ENCODE measurements at regions not wholly inside any gene's neighbourhood (a gene's known extent, or its start where the extent isn't known, plus 50 kb on each side); places are given as distances from the start of the nearest gene placed in this dataset.
"Not testable (repeated sequence)": the region's sequence is repeated elsewhere in the genome, so short reads cannot be mapped to it uniquely, and the experiment has no call there.

DNA sequence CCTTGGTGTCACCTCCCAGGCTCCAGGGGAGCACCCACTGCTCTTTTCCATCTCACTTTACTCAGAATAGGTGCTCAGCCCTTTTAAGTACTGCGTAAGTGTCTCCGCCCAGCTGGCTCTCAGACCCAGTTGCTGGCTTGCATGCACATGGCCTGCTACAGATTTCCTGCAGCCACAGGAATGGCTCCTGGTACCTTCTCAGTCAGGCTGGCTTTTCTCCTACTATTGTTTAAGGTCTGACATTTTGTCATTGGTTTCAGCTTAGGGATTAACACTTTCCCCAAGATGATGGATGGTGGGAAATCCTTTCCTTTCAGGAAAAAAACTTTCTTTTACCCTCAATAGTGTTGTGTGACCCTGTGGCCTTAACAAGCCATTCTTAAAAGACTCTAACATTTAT, 1652.3 kb upstream of the WWC1 start:
- TF ChIP-seq, protein P1, sequence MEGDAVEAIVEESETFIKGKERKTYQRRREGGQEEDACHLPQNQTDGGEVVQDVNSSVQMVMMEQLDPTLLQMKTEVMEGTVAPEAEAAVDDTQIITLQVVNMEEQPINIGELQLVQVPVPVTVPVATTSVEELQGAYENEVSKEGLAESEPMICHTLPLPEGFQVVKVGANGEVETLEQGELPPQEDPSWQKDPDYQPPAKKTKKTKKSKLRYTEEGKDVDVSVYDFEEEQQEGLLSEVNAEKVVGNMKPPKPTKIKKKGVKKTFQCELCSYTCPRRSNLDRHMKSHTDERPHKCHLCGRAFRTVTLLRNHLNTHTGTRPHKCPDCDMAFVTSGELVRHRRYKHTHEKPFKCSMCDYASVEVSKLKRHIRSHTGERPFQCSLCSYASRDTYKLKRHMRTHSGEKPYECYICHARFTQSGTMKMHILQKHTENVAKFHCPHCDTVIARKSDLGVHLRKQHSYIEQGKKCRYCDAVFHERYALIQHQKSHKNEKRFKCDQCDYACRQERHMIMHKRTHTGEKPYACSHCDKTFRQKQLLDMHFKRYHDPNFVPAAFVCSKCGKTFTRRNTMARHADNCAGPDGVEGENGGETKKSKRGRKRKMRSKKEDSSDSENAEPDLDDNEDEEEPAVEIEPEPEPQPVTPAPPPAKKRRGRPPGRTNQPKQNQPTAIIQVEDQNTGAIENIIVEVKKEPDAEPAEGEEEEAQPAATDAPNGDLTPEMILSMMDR (IDR thresholded peaks at IDR 0.05), result no peak
- TF ChIP-seq POLR2A (IDR thresholded peaks at IDR 0.05), result no peak
- H3K4me3 ChIP-seq, result no peak overlapping the region
- no peak for ATAC-seq
- no peaks in the 10 kb centered on the region for H3K9me3 ChIP-seq
- no peaks in the 10 kb centered on the region for H3K27me3 ChIP-seq
- 85 to 93% methylated on average over 2 of the region's 2 CpGs for WGBS, 2 donors
- DNase-seq, result no peak
- no peak overlapping the region for H3K27ac ChIP-seq
- no peaks in the 10 kb centered on the region for H3K4me1 ChIP-seq
- intact Hi-C loops (cut with DNase I), result no loop called here
- no peaks in the 10 kb centered on the region for H3K36me3 ChIP-seq (replicated peaks in 1 of 2; ENCODE audit: insufficient read depth in 1 of 2, low read depth in 2 of 2)

DNA sequence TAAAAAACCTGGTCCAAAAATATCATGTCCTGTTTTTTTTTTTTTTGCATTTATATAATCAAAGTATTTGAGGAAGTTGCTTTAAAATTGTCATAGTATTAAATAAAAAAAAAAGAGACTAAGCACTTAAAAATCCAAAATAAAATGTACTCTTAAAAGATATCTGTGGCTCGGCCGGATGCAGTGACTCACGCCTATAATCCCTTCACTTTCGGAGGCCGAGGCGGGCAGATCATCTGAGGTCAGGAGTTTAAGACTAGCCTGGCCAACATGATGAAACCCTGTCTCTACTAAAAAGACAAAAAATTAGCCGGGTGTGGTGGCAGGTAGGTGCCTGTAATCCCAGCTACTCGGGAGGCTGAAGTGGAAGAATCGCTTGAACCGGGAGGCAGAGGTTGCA, 1651.3 kb upstream of the WWC1 start:
- DNase-seq; H3K27me3 ChIP-seq; ATAC-seq; H3K27ac ChIP-seq; H3K4me3 ChIP-seq; intact Hi-C loops (cut with DNase I); H3K36me3 ChIP-seq (replicated peaks in 1 of 2; ENCODE audit: insufficient read depth in 1 of 2, low read depth in 2 of 2); H3K4me1 ChIP-seq; H3K9me3 ChIP-seq: not testable (repeated sequence)
- 74 to 76% methylated on average over 10 of the region's 10 CpGs for WGBS, 2 donors

DNA sequence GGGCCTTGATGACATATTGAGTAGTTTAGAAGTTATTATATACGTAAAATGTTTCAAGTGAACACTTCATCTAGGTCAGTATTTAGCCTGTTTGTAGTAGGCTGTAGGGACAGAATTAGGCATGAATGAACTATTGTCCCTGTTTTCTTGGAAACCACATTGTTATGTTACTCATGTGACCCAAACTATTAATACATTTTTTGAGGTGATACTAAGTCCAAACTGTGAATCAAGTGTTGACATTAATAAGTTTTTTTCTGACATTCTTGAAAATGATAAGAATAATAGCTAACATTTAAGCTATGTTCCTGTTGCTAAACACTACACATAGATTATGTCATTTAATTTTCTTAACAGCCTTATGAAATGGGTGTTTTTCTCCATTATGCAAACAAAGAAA, 1642.7 kb upstream of the WWC1 start:
- DNase-seq (no peak), ATAC-seq (no peak)
- no peak for TF ChIP-seq POLR2A (IDR thresholded peaks at IDR 0.05)
- TF ChIP-seq, protein P1 (IDR thresholded peaks at IDR 0.05), result no peak
- Histone ChIP-seq H3K36me3 (replicated peaks in 1 of 2; ENCODE audit: insufficient read depth in 1 of 2, low read depth in 2 of 2) (no peaks in the 10 kb centered on the region), H3K4me1 (no peaks in the 10 kb centered on the region), H3K27ac (no peak overlapping the region), H3K27me3 (no peaks in the 10 kb centered on the region), H3K9me3 (no peaks in the 10 kb centered on the region), H3K4me3 (no peak overlapping the region)
- 45 to 66% methylated on average over 1 of the region's 1 CpG for WGBS, 2 donors
- intact Hi-C loops (cut with DNase I), result no loop called here

DNA sequence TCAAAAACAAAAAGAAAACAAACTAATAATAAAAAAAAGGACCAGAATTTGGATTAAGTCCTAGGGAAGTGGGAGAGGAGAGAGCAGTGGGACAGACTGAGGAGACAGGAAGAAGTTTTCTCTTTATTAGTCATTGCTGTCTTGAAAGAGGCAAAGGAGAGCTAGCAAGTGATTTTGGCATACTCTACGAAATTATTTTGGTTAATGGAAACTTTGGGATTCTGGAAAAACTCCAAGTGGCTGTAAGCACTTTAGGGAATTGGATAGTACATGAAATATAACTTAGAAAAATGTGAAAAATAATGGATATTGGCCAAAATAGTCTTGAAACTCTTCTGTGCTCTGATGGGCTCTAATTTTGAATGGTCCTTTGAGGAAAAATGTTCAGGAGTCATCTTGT, 1641.8 kb upstream of the WWC1 start:
- H3K4me3 ChIP-seq, result no peak overlapping the region
- no peaks in the 10 kb centered on the region for H3K4me1 ChIP-seq
- no peak overlapping the region for H3K27ac ChIP-seq
- intact Hi-C loops (cut with DNase I), result no loop called here
- ATAC-seq, result no peak
- TF ChIP-seq, protein P1 (IDR thresholded peaks at IDR 0.05), result no peak
- TF ChIP-seq POLR2A (IDR thresholded peaks at IDR 0.05), result no peak
- H3K9me3 ChIP-seq, result no peaks in the 10 kb centered on the region
- no peaks in the 10 kb centered on the region for H3K36me3 ChIP-seq (replicated peaks in 1 of 2; ENCODE audit: insufficient read depth in 1 of 2, low read depth in 2 of 2)
- H3K27me3 ChIP-seq, result no peaks in the 10 kb centered on the region
- DNase-seq, result no peak
- 14 to 28% methylated on average over 1 of the region's 1 CpG for WGBS, 2 donors

DNA sequence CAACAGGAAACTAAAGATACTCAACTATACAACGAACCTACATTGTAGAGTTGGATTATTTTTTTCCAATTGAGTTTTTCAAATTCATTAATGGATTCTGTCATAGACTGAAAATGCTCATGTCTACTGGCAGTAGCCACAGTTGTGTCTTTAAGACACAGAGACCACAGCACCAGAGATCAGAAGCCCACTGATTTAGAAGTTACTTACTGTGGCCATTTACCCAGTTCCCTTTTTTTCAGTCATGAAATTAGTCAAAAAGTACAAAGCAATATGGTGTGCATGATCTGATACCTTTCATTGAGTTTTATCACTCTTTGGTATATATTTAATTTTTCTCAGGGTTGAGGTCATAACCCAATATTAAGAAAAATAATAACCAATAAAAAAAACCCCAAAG, 1640.2 kb upstream of the WWC1 start:
- WGBS, 2 donors, result 59 to 60% methylated on average over 1 of the region's 1 CpG
- Histone ChIP-seq H3K9me3 (no peaks in the 10 kb centered on the region), H3K4me3 (no peak overlapping the region), H3K36me3 (replicated peaks in 1 of 2; ENCODE audit: insufficient read depth in 1 of 2, low read depth in 2 of 2) (no peaks in the 10 kb centered on the region), H3K27me3 (no peaks in the 10 kb centered on the region), H3K27ac (no peak overlapping the region), H3K4me1 (no peaks in the 10 kb centered on the region)
- intact Hi-C loops (cut with DNase I), result no loop called here
- TF ChIP-seq, protein P1 (IDR thresholded peaks at IDR 0.05), result no peak
- no peak for ATAC-seq
- DNase-seq, result no peak
